HEK293T (cell line): ENCODE measurements at regions not wholly inside any gene's neighbourhood (a gene's known extent, or its start where the extent isn't known, plus 50 kb on each side); places are given as distances from the start of the nearest gene placed in this dataset.

Experiments used
- CTCF ChIA-PET: fragments of 350-600 bp; formaldehyde crosslinking; extraction: SDS; loops from one replicate; lab custom pipeline; 2021; ENCODE audit warnings: antibody characterized with exemption, inconsistent platforms; lab: Yijun Ruan, JAX
- POLR2A ChIA-PET: fragments of 350-600 bp; formaldehyde crosslinking; extraction: SDS; loops from one replicate; lab custom pipeline; 2020; ENCODE audit warnings: antibody characterized with exemption, inconsistent platforms; lab: Yijun Ruan, JAX
- DNase-seq: peaks from one replicate; pipeline ENCODE4 v3.0.0; 2012; ENCODE audit warnings: mixed read lengths; ENCODE audit errors: extremely low spot score
- ARNT ChIP-seq: fragments of 450-650 bp; IDR thresholded peaks from 2 replicates; pipeline ENCODE4 v1.6.1; 2017; ENCODE audit warnings: mild to moderate bottlenecking
- BHLHE40 ChIP-seq: fragments of 450-650 bp; IDR thresholded peaks from 2 replicates; pipeline ENCODE4 v1.6.1; 2016; ENCODE audit warnings: mild to moderate bottlenecking, moderate library complexity, borderline replicate concordance
- CTBP1 ChIP-seq: fragments of 450-650 bp; IDR thresholded peaks from 2 replicates; pipeline ENCODE4 v1.6.1; 2016; ENCODE audit warnings: borderline replicate concordance
- ELF4 ChIP-seq: fragments of 450-650 bp; IDR thresholded peaks from 2 replicates; pipeline ENCODE4 v1.6.1; 2017; ENCODE audit warnings: antibody characterized with exemption
- FOXA1 ChIP-seq: fragments of 450-650 bp; IDR thresholded peaks from 2 replicates; pipeline ENCODE4 v1.6.1; 2016; ENCODE audit warnings: mild to moderate bottlenecking
- FOXK2 ChIP-seq: fragments of 450-650 bp; IDR thresholded peaks from 2 replicates; pipeline ENCODE4 v1.6.1; 2016; ENCODE audit warnings: mild to moderate bottlenecking
- FOXM1 ChIP-seq: fragments of 450-650 bp; IDR thresholded peaks from 2 replicates; pipeline ENCODE4 v1.6.1; 2017; ENCODE audit warnings: mild to moderate bottlenecking, borderline replicate concordance
- HDGF ChIP-seq: fragments of 450-650 bp; IDR thresholded peaks from 2 replicates; pipeline ENCODE4 v1.6.1; 2017; ENCODE audit warnings: antibody characterized with exemption, borderline replicate concordance
- L3MBTL2 ChIP-seq: fragments of 450-650 bp; conservative IDR thresholded peaks from 2 replicates; pipeline ENCODE4 v1.6.1; 2016; ENCODE audit warnings: mild to moderate bottlenecking
- LEF1 ChIP-seq: fragments of 450-650 bp; IDR thresholded peaks from 2 replicates; pipeline ENCODE4 v1.6.1; 2017; ENCODE audit warnings: mild to moderate bottlenecking, borderline replicate concordance
- NFRKB ChIP-seq: fragments of 450-650 bp; IDR thresholded peaks from 2 replicates; pipeline ENCODE4 v1.6.1; 2016; ENCODE audit warnings: mild to moderate bottlenecking, moderate library complexity
- SP1 ChIP-seq: fragments of 450-650 bp; IDR thresholded peaks from 2 replicates; pipeline ENCODE4 v1.6.1; 2017
- SUZ12 ChIP-seq: fragments of 450-650 bp; IDR thresholded peaks from 2 replicates; pipeline ENCODE4 v1.6.1; 2016; ENCODE audit warnings: mild to moderate bottlenecking
- TARDBP ChIP-seq: fragments of 450-650 bp; IDR thresholded peaks from 2 replicates; pipeline ENCODE4 v1.6.1; 2016
- ZNF384 ChIP-seq: fragments of 450-650 bp; IDR thresholded peaks from 2 replicates; pipeline ENCODE4 v1.6.1; 2016
- TF ChIP-seq, protein P1 (sequence below): fragments of 450-650 bp; IDR thresholded peaks from 2 replicates; pipeline ENCODE4 v1.6.1; 2016

DNA sequence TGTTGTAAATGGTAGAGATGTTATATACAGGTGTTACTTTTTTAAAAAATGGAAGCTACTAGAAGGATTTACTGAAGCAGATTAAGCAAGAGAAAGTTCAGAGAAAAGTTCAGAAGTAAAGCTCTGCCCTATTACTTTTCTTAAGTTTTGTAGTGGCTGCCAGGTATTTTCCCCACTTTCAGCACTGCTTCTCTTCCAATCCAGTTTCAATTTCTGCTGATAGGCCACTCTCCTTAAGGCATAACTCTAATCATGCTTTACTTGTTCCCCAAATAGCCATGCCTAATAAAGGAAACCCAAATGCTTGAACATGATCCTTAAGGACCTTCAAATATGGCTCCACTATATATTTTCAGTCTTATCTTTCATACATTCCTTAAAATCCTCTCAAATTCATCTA, 880.8 kb upstream of the CDH2 start:
- DNase-seq = no peak
- ChIA-PET CTCF (interaction anchor here (0.6 to 0.7 kb wide), 2 partner anchors 12 to 39 kb away, joined by 3 to 5 read pairs; no protein-coding TSS in a partner anchor), POLR2A (no interaction called here)
- TF ChIP-seq FOXA1 (no peak), SP1 (no peak), SUZ12 (no peak), ARNT (no peak), L3MBTL2 (no peak), LEF1 (no peak), ZNF384 (no peak), ELF4 (no peak), HDGF (no peak)

DNA sequence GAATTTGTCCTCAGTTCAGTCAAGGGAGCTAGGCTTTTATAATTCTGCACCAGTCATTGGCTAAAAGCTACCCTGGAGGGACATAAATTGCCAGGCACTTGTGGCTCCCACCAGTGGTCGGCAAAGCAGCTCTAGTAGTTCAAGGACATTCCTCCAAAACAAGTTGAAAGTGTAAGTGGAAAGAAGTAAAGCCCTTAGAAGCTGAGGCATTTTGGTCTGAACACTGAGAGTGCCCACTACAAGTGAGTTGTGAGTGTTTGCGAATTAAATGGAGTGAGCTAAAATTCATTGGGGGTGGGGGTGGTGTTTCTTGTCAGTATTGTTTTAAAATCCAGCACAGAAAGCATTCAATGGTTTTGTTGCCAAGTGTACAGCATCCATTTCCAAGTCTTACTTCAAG, 879.9 kb upstream of the CDH2 start:
- TF ChIP-seq ZNF384 (no peak), ARNT (no peak), FOXM1 (no peak), SP1 (no peak), SUZ12 (no peak), L3MBTL2 (no peak), FOXA1 (no peak), TARDBP (no peak), HDGF (no peak), FOXK2 (no peak), NFRKB (no peak), ELF4 (no peak), BHLHE40 (no peak), LEF1 (no peak), CTBP1 (no peak)
- TF ChIP-seq, protein P1, sequence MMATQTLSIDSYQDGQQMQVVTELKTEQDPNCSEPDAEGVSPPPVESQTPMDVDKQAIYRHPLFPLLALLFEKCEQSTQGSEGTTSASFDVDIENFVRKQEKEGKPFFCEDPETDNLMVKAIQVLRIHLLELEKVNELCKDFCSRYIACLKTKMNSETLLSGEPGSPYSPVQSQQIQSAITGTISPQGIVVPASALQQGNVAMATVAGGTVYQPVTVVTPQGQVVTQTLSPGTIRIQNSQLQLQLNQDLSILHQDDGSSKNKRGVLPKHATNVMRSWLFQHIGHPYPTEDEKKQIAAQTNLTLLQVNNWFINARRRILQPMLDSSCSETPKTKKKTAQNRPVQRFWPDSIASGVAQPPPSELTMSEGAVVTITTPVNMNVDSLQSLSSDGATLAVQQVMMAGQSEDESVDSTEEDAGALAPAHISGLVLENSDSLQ = no peak
- ChIA-PET CTCF (interaction anchor here (0.7 kb wide), 1 partner anchor 13 kb away, joined by 3 read pairs; no protein-coding TSS in a partner anchor), POLR2A (no interaction called here)
- no peak for DNase-seq

DNA sequence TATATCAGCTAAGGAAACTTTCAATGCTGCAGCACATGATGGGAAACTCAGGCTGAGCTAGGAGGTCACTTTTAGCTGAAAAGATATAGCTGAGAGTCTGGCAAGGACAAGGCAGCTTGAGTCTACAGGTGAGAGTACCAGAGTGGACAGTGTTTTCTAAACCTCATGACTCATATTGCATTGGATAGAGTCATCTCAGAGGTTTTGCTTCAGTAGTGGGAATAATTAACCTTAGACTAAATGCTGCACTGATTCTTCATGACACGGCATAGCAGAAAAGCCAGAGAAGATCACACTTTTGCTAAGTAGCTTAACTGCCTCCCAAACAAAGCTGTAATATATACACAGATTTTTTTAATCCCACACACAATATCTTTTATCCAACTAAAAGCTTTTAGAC, 865.0 kb upstream of the CDH2 start:
- POLR2A ChIA-PET = no interaction called here
- no peak for DNase-seq
- CTCF ChIA-PET = no interaction called here
- TF ChIP-seq HDGF (no peak), LEF1 (no peak), SP1 (no peak), TARDBP (no peak), FOXK2 (no peak), ZNF384 (no peak), L3MBTL2 (no peak), NFRKB (no peak), ELF4 (no peak), BHLHE40 (no peak), CTBP1 (no peak), FOXM1 (no peak), ARNT (no peak), FOXA1 (no peak), SUZ12 (no peak)
- TF ChIP-seq, protein P1 = no peak

DNA sequence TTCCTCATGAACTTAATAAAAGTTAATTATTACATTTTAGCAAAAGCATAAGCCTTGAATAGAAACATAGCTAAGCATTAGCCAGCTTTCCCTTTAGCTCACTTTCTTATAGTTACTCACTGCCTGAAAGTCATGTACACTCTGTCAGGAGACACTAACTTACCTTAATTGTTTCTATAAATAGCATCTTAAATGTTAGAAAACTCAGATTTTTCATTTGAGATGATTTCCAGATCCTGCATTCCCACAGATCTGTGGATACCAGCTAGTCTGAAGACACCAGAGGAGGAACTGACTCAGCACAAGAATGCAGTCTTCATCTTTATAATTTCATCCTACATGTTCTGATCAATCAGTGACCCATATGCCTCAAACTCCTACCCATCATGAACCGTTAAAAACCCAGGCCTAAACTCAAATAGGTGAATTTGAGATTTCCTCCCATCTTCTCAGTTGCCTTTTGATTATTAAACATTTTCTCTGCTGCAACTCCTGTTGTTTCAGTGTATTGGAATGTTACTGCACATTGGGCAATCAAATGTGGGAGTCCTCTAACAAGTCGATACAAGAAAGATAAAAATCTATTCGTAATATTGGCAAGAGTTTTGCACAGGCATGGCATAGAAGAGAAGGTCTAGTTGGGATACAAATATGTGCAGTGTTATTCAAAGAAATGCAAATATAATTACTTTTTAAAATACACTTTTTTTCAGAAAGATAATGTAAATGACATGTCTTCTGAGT, 857.4 kb upstream of the CDH2 start:
- no peak for TF ChIP-seq ELF4
- no peak for TF ChIP-seq SP1
- TF ChIP-seq FOXA1 = no peak
- no peak for TF ChIP-seq CTBP1
- no peak for TF ChIP-seq BHLHE40
- no peak for TF ChIP-seq FOXK2
- no peak for TF ChIP-seq NFRKB
- no peak for TF ChIP-seq L3MBTL2
- TF ChIP-seq SUZ12 = no peak
- no peak for TF ChIP-seq FOXM1
- TF ChIP-seq, protein P1 = no peak
- no peak for TF ChIP-seq LEF1
- TF ChIP-seq TARDBP = no peak
- no peak for TF ChIP-seq ARNT
- TF ChIP-seq HDGF = no peak
- TF ChIP-seq ZNF384 = no peak
- no peak for DNase-seq
- CTCF ChIA-PET = no interaction called here
- POLR2A ChIA-PET = no interaction called here

DNA sequence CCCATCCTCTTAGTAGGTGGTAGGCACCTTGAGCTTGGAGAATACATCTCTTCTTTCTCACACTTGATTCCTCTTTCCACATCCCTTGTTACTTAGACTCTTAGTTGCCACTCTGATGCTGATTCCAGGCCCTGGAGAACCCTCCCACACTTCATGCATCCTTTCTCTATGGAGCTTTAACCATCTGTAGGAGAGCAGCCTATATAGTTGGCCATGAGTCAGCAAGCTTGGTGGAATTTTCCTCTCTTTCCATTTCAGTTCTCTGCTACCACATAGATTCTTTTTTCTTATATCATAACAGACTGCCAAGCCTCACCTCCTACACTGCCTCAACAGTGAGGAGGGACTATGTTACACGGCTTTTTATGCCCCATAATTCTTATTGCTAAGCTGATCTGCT, 851.6 kb upstream of the CDH2 start:
- ChIA-PET CTCF (no interaction called here), POLR2A (no interaction called here)
- no peak for TF ChIP-seq TARDBP
- TF ChIP-seq SP1 = no peak
- no peak for TF ChIP-seq L3MBTL2
- no peak for TF ChIP-seq CTBP1
- no peak for TF ChIP-seq ELF4
- TF ChIP-seq FOXA1 = no peak
- DNase-seq = no peak

DNA sequence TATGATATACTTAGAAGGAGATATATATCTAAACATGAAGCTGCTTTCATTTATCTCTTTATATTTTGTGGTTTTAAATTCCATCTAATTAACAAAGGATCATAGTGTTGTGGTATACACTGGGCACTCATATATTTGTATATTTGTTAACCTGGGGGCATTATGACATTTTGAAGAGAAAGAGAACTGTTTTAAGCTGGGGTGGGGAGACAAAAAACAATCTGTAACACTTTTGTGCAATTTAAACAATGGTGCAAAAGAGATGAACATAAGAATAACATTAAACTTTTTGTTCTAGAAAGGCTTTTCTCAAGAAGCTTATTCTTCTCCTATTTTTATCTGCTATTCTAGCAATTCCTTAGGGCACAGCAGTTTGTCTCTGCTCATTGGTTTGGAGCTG, 842.0 kb upstream of the CDH2 start:
- POLR2A ChIA-PET = no interaction called here
- no peak for DNase-seq
- no peak for TF ChIP-seq SP1
- TF ChIP-seq LEF1 = no peak
- TF ChIP-seq, protein P1 = no peak
- TF ChIP-seq HDGF = no peak
- no peak for TF ChIP-seq CTBP1
- CTCF ChIA-PET = no interaction called here
